Mammary epithelial cell (primary cell): ENCODE measurements at regions not wholly inside any gene's neighbourhood (a gene's known extent, or its start where the extent isn't known, plus 50 kb on each side); places are given as distances from the start of the nearest gene placed in this dataset.

Experiments
- CTCF ChIP-seq, 2 donors: IDR thresholded peaks in 1 of 2; conservative IDR thresholded peaks in 1 of 2; 2 replicates each; pipeline ENCODE4 v1.5.1; 2011 to 2012; ENCODE audit warnings: inconsistent platforms in 2 of 2, low read length in 2 of 2, mild to moderate bottlenecking in 2 of 2, control low read depth in 1 of 2, low read depth in 1 of 2; ENCODE audit not compliant: insufficient read depth in 1 of 2; ENCODE audit errors: extremely low read depth in 1 of 2
- EZH2 ChIP-seq: IDR thresholded peaks from 2 replicates; pipeline ENCODE4 v1.6.1; 2012; ENCODE audit warnings: low read length, inconsistent platforms, borderline replicate concordance

GRCh38 chr12:65570451-65571130 is 253.7 kb upstream of the HMGA2 start:
- TF ChIP-seq CTCF (conservative IDR thresholded peaks at IDR 0.05 in 1 of 2, IDR thresholded peaks at IDR 0.05 in 1 of 2; ENCODE audit: extremely low read depth in 1 of 2, insufficient read depth in 1 of 2, low read depth in 1 of 2, low read length in 2 of 2) = no peak
- no peak for TF ChIP-seq EZH2
